GM12872 (cell line): ENCODE measurements at regions not wholly inside any gene's neighbourhood (a gene's known extent, or its start where the extent isn't known, plus 50 kb on each side); places are given as distances from the start of the nearest gene placed in this dataset.

Source experiments
- TF ChIP-seq, protein P1 (sequence below): IDR thresholded peaks from 3 replicates; pipeline ENCODE4 v1.5.1; 2011; ENCODE audit warnings: low read depth, mild to moderate bottlenecking, low read length, moderate library complexity; ENCODE audit not compliant: insufficient read depth

DNA sequence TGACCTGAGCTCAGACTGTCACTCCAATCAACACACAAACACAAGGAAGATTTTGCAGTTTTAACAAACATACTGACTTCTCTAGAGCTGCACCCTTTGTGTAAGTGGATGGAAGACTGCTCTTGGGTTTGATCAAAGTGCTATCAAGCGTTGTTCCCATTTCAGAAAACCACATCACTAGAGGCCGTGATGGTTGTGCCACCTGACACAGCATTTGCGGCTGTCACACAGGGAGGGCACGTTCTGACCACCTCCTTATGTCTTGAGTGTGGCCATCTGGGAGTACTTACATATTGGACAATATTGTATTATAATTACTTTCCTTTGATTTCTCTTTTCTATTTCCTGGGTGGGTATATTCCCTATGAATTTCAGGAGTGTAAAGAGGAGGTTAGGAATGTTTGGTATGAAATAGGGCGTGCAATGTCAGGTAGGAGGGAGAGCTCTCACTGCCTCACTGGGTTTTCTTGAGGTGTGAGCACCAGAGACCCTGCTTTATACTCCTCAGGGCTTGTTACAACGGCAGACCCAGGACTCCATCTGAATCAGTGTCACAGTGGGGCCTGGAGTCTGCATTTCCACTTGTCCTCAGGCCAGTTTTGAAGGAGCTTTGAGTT, 74.3 kb downstream of the SYNE3 start:
- TF ChIP-seq, protein P1, sequence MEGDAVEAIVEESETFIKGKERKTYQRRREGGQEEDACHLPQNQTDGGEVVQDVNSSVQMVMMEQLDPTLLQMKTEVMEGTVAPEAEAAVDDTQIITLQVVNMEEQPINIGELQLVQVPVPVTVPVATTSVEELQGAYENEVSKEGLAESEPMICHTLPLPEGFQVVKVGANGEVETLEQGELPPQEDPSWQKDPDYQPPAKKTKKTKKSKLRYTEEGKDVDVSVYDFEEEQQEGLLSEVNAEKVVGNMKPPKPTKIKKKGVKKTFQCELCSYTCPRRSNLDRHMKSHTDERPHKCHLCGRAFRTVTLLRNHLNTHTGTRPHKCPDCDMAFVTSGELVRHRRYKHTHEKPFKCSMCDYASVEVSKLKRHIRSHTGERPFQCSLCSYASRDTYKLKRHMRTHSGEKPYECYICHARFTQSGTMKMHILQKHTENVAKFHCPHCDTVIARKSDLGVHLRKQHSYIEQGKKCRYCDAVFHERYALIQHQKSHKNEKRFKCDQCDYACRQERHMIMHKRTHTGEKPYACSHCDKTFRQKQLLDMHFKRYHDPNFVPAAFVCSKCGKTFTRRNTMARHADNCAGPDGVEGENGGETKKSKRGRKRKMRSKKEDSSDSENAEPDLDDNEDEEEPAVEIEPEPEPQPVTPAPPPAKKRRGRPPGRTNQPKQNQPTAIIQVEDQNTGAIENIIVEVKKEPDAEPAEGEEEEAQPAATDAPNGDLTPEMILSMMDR: no peak

GRCh38 chr14:95440951-95441350, 75.5 kb downstream of the SYNE3 start:
- TF ChIP-seq, protein P1: no peak

DNA sequence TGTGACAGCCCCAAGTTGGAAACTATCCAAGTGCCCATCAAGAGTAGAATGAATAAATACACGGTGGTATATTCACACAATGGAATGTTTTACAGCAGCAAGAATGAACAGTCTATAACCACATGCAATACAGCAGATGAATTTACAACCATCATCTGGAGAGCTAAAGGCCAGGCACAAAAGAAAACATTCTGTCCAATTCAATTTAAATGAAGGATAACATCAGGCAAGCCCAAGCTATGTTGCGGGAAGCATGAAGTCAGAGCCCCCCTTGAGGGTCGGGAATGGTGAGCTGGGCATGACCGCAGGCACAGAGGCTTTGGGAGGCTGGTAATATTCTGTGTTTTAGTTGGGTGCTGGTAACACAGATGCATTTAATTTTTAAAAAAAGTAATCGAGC, 76.0 kb downstream of the SYNE3 start:
- TF ChIP-seq, protein P1: no peak

DNA sequence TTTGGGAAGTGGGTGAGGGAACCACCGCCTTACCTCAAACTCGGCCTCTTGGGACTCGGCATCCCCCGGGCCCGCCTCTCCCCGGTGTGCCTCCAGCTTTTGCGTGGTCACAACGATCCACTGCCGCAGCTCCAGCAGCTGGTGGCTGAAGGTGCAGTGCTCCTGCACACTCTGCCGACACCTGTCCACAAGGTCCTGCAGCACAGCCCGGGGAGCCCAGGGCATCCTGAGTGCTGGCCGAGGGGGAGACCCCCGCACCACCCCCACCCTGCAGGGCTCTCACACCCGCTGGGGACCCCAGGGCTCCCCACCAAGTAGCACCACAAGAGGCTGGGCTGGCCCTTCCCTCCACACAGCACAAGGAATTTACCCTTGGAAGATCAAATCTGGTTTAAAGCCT, 76.6 kb downstream of the SYNE3 start:
- TF ChIP-seq, protein P1: no peak

GRCh38 chr14:95437715-95438114, 78.7 kb downstream of the SYNE3 start:
- TF ChIP-seq, protein P1: no peak

- TF ChIP-seq, protein P1: no peak
Observed at GRCh38 chr14:95436354-95436753, 80.1 kb downstream of the SYNE3 start.

DNA sequence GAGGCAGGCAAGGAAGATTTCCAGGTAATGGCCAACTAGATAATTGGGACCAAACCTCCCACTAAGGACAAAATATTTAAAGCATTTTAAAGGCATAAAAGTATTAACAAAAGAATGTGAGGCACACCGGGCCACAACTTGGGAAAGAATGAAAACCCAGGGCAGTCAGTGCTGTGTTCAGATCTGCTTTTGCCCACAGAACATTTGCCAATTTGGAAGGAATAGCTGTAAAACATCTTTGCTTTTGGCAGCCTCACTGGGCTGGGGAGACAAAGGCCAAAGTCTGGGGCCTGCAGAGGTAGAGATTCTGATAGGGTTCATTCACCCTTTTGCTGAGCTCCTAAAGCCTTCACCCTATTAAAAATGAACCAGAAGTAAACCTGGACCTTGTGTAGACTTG, 82.3 kb downstream of the SYNE3 start:
- TF ChIP-seq, protein P1: no peak
